Endothelial cell of umbilical vein (primary cell): ENCODE measurements at regions not wholly inside any gene's neighbourhood (a gene's known extent, or its start where the extent isn't known, plus 50 kb on each side); places are given as distances from the start of the nearest gene placed in this dataset.

Source experiments
- BruUV-seq: library from RNA; stranded (reverse); fragments of 400-500 nt; replicated peaks from 2 replicates; lab custom pipeline; 2021; lab: Mats Ljungman, UMichigan
- CTCF ChIA-PET: fragments of 300-600, 350-600 bp; sonication (Branson Sonifier 250); formaldehyde crosslinking; loops from one replicate; lab custom pipeline; 2021; ENCODE audit warnings: antibody characterized with exemption, inconsistent platforms; lab: Charles Lee
- POLR2A ChIA-PET: fragments of 300-600, 350-600 bp; sonication (Branson Sonifier 250); formaldehyde crosslinking; loops from one replicate; lab custom pipeline; 2021; ENCODE audit warnings: antibody characterized with exemption, inconsistent platforms; lab: Charles Lee
- DNase-seq: peaks from one replicate; pipeline ENCODE4 v3.0.0-alpha.2; 2011; ENCODE audit warnings: low read depth, low spot score
- FAIRE-seq: peaks from 2 replicates; lab custom pipeline; 2011; peaks lifted over from hg19 to GRCh38; lab: Jason Lieb, UNC
- H2AFZ ChIP-seq: 2 replicates; pipeline ENCODE4 v1.6.0; 2012; ENCODE audit warnings: low read depth, low read length, control low read depth, inconsistent platforms
- H3K27ac ChIP-seq: 2 replicates; pipeline ENCODE4 v1.5.1; 2011; ENCODE audit warnings: low read depth, mild to moderate bottlenecking, control low read depth, low read length, moderate library complexity; ENCODE audit not compliant: insufficient read depth
- H3K27me3 ChIP-seq, 2 experiments: 2 replicates each; pipeline versions ENCODE4 v1.6.0 to v1.6.1; 2011; ENCODE audit warnings: low read length in 2 of 2, mixed read lengths in 1 of 2; ENCODE audit not compliant: control insufficient read depth in 2 of 2, insufficient read depth in 2 of 2
- H3K36me3 ChIP-seq, 2 experiments: 2 replicates in 1 of 2; 3 replicates in 1 of 2; pipeline ENCODE4 v1.5.1; 2011; ENCODE audit warnings: low read length in 2 of 2, mild to moderate bottlenecking in 1 of 2, moderate library complexity in 1 of 2; ENCODE audit not compliant: control insufficient read depth in 2 of 2, insufficient read depth in 2 of 2; ENCODE audit errors: extremely low read depth in 1 of 2
- H3K4me1 ChIP-seq: 3 replicates; pipeline ENCODE4 v1.5.1; 2011; ENCODE audit warnings: mild to moderate bottlenecking, low read length; ENCODE audit not compliant: control insufficient read depth, insufficient read depth; ENCODE audit errors: extremely low read depth
- H3K4me2 ChIP-seq: 2 replicates; pipeline ENCODE4 v1.6.1; 2011; ENCODE audit warnings: low read length, control low read depth, mixed read lengths; ENCODE audit not compliant: insufficient read depth
- H3K4me3 ChIP-seq, 3 experiments: fragments of 200-600 bp in 1 of 3; sonication (generic), shearing (Covaris generic) in 1 of 3; replicated peaks in 1 of 3; 2 replicates each; pipeline ENCODE4 v1.5.1; 2011 to 2016; ENCODE audit warnings: control low read depth in 3 of 3, low read length in 3 of 3, mild to moderate bottlenecking in 2 of 3, inconsistent platforms in 1 of 3, low read depth in 1 of 3, moderate library complexity in 1 of 3; ENCODE audit not compliant: insufficient read depth in 1 of 3
- H3K79me2 ChIP-seq: 2 replicates; pipeline ENCODE4 v1.6.0; 2012; ENCODE audit warnings: low read length, inconsistent platforms; ENCODE audit not compliant: control insufficient read depth, insufficient read depth
- H3K9ac ChIP-seq: replicated peaks from 2 replicates; pipeline ENCODE3; 2011; ENCODE audit warnings: low read length, control low read depth; ENCODE audit not compliant: insufficient read depth; ENCODE audit errors: extremely low read depth
- H3K9me1 ChIP-seq: replicated peaks from 3 replicates; pipeline ENCODE4 v1.6.0; 2011; ENCODE audit warnings: mild to moderate bottlenecking, low read length; ENCODE audit not compliant: control insufficient read depth, insufficient read depth; ENCODE audit errors: extremely low read depth
- H3K9me3 ChIP-seq: replicated peaks from 2 replicates; pipeline ENCODE4 v1.5.1; 2012; ENCODE audit warnings: low read length, inconsistent platforms; ENCODE audit not compliant: control insufficient read depth, insufficient read depth
- H4K20me1 ChIP-seq: replicated peaks from 2 replicates; pipeline ENCODE3; 2011; ENCODE audit warnings: mild to moderate bottlenecking, low read length; ENCODE audit not compliant: control insufficient read depth, insufficient read depth; ENCODE audit errors: extremely low read depth
- EZH2 ChIP-seq: IDR thresholded peaks from 2 replicates; pipeline ENCODE4 v1.6.1; 2012; ENCODE audit warnings: borderline replicate concordance, low read depth, mild to moderate bottlenecking, moderate library complexity, low read length, inconsistent platforms; ENCODE audit not compliant: severe bottlenecking
- FOS ChIP-seq: IDR thresholded peaks from 2 replicates; pipeline ENCODE4 v1.6.1; 2011; ENCODE audit warnings: mild to moderate bottlenecking, low read length, moderate library complexity, borderline replicate concordance; ENCODE audit not compliant: insufficient read depth
- GATA2 ChIP-seq: IDR thresholded peaks from 2 replicates; pipeline ENCODE4 v1.7.0; 2011; ENCODE audit warnings: low read depth, mild to moderate bottlenecking, moderate library complexity, mixed read lengths, low read length; ENCODE audit not compliant: insufficient read length, insufficient read depth
- JUN ChIP-seq: IDR thresholded peaks from 2 replicates; pipeline ENCODE4 v1.6.1; 2011; ENCODE audit warnings: borderline replicate concordance, low read depth; ENCODE audit not compliant: insufficient read length, insufficient read depth
- MYC ChIP-seq: IDR thresholded peaks from one replicate; pipeline ENCODE4 v1.6.1; 2011; ENCODE audit warnings: mild to moderate bottlenecking, low read depth, low read length
- POLR2A ChIP-seq: IDR thresholded peaks from 2 replicates; pipeline ENCODE4 v1.6.1; 2012; ENCODE audit warnings: low read depth, mild to moderate bottlenecking, control low read depth, low read length
- POLR2AphosphoS5 ChIP-seq: IDR thresholded peaks from 2 replicates; pipeline ENCODE4 v1.6.1; 2012; ENCODE audit warnings: low read depth, mild to moderate bottlenecking, control low read depth, low read length, moderate library complexity; ENCODE audit not compliant: insufficient read depth
- dilution Hi-C: fragments of 300-500 bp; cut with MboI; formaldehyde crosslinking; loops from one replicate; pipeline ENCODE4 v1.15.0; 2019; ENCODE audit warnings: low sequenced_read_pairs; ENCODE audit not compliant: extremely low pct_ligation_motif_present
- intact Hi-C: fragments of 100-400 bp; cut with micrococcal nuclease; formaldehyde crosslinking; loops from one replicate; pipeline ENCODE4 v1.10.0; 2022
- TF ChIP-seq, protein P1 (sequence below), 2 donors: IDR thresholded peaks; 1 replicate in 1 of 2; 2 replicates in 1 of 2; pipeline ENCODE4 v1.5.1; 2011; ENCODE audit warnings: low read length in 2 of 2, mild to moderate bottlenecking in 2 of 2, moderate library complexity in 2 of 2, control low read depth in 1 of 2, inconsistent platforms in 1 of 2, low read depth in 1 of 2; ENCODE audit not compliant: insufficient read depth in 1 of 2; ENCODE audit errors: extremely low read depth in 1 of 2
- TF ChIP-seq, protein P2 (sequence below): IDR thresholded peaks from 2 replicates; pipeline ENCODE4 v1.6.1; 2011; ENCODE audit not compliant: insufficient read depth, insufficient read length

DNA sequence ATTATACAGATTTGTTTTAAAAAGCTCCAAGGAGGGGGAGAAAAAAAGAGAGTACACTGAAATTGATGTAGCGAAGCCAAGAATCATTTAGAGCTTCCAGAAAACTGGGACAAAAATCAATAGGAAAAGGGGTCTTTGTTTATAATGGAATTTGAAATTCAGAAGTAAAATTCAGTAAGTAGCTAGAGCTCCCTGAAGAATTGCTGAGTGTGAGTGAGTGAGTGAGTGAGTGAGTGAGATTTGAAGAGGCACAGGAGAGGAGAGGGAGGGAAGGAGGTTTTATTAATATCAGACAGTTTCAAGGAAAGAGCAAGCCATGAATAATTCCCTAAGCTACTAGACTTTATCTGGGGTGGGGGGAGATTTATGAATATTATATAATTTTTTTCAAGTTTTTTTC lies 60.7 kb upstream of the ARHGAP28 start:
- dilution Hi-C loops (no loop called here), intact Hi-C loops (no loop called here)
- Histone ChIP-seq H3K79me2 (no peaks in the 10 kb centered on the region), H3K4me3 (no peak overlapping the region), H3K9me3 (no peaks in the 10 kb centered on the region), H4K20me1 (no peaks in the 10 kb centered on the region), H3K9ac (no peak overlapping the region), H3K4me1 (no peaks in the 10 kb centered on the region), H3K27me3 (no peaks in the 10 kb centered on the region), H3K36me3 (no peaks in the 10 kb centered on the region), H3K4me2 (no peak overlapping the region), H3K27ac (no peak overlapping the region), H3K9me1 (no peaks in the 10 kb centered on the region), H2AFZ (no peak overlapping the region)
- ChIA-PET POLR2A (no interaction called here), CTCF (interaction anchor here (1.2 kb wide), 1 partner anchor 217 kb away, joined by 4 read pairs; no protein-coding TSS in a partner anchor)
- no TSS peak for BruUV-seq
- TF ChIP-seq POLR2AphosphoS5 (no peak), EZH2 (no peak), POLR2A (no peak), GATA2 (no peak), MYC (no peak), FOS (no peak), JUN (no peak)
- TF ChIP-seq, protein P1, sequence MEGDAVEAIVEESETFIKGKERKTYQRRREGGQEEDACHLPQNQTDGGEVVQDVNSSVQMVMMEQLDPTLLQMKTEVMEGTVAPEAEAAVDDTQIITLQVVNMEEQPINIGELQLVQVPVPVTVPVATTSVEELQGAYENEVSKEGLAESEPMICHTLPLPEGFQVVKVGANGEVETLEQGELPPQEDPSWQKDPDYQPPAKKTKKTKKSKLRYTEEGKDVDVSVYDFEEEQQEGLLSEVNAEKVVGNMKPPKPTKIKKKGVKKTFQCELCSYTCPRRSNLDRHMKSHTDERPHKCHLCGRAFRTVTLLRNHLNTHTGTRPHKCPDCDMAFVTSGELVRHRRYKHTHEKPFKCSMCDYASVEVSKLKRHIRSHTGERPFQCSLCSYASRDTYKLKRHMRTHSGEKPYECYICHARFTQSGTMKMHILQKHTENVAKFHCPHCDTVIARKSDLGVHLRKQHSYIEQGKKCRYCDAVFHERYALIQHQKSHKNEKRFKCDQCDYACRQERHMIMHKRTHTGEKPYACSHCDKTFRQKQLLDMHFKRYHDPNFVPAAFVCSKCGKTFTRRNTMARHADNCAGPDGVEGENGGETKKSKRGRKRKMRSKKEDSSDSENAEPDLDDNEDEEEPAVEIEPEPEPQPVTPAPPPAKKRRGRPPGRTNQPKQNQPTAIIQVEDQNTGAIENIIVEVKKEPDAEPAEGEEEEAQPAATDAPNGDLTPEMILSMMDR (IDR thresholded peaks at IDR 0.05; ENCODE audit: extremely low read depth in 1 of 2, insufficient read depth in 1 of 2, low read depth in 1 of 2, low read length in 2 of 2): no peak
- TF ChIP-seq, protein P2, sequence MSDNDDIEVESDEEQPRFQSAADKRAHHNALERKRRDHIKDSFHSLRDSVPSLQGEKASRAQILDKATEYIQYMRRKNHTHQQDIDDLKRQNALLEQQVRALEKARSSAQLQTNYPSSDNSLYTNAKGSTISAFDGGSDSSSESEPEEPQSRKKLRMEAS: no peak
- no peak for DNase-seq
- FAIRE-seq: no peak
